Hematopoietic multipotent progenitor cell treated with erythropoietin and hydrocortisone succinate and interleukin-3 and kit ligand, for 17 days (in vitro differentiated cells): ENCODE measurements at regions not wholly inside any gene's neighbourhood (a gene's known extent, or its start where the extent isn't known, plus 50 kb on each side); places are given as distances from the start of the nearest gene placed in this dataset.

Experiments
- DNase-seq: peaks from one replicate; pipeline ENCODE4 v3.0.0-alpha.2; 2015; ENCODE audit warnings: low spot score

GRCh38 chr5:38643616-38644015 is 87.2 kb upstream of the LIFR start:
- no peak for DNase-seq

- no peak for DNase-seq
These were observed 89.1 kb upstream of the LIFR start for GRCh38 chr5:38645508-38645907.

GRCh38 chr5:38648703-38649291 is 92.4 kb upstream of the LIFR start:
- no peak for DNase-seq

- DNase-seq = no peak
These were observed 94.1 kb upstream of the LIFR start for GRCh38 chr5:38650540-38650939.

GRCh38 chr5:38650946-38651345 is 94.5 kb upstream of the LIFR start:
- DNase-seq = no peak

- no peak for DNase-seq
These were observed 95.4 kb upstream of the LIFR start for GRCh38 chr5:38651806-38652205.

- no peak for DNase-seq
These were observed 96.9 kb upstream of the LIFR start for GRCh38 chr5:38653389-38653788.

- no peak for DNase-seq
These were observed 99.2 kb upstream of the LIFR start for GRCh38 chr5:38655691-38656090.

- DNase-seq = no peak
These were observed 100.1 kb upstream of the LIFR start for GRCh38 chr5:38656568-38656967.

GRCh38 chr5:38657020-38657419 is 100.6 kb upstream of the LIFR start:
- no peak for DNase-seq

- DNase-seq = no peak
These were observed 103.8 kb upstream of the LIFR start for GRCh38 chr5:38660194-38660668.

- DNase-seq = no peak
These were observed 105.6 kb upstream of the LIFR start for GRCh38 chr5:38662090-38662489.

- no peak for DNase-seq
These were observed 106.8 kb upstream of the LIFR start for GRCh38 chr5:38663249-38663648.

GRCh38 chr5:38666668-38667498 is 110.4 kb upstream of the LIFR start:
- no peak for DNase-seq

- DNase-seq = no peak
These were observed 111.0 kb upstream of the LIFR start for GRCh38 chr5:38667499-38667776.

GRCh38 chr5:38669361-38669880 is 113.0 kb upstream of the LIFR start:
- DNase-seq = no peak

- DNase-seq = no peak
These were observed 113.6 kb upstream of the LIFR start for GRCh38 chr5:38670066-38670465.

GRCh38 chr5:38670878-38671277 is 114.4 kb upstream of the LIFR start:
- DNase-seq = no peak

GRCh38 chr5:38672059-38672788 is 115.8 kb upstream of the LIFR start:
- no peak for DNase-seq

GRCh38 chr5:38673671-38674071 is 117.2 kb upstream of the LIFR start:
- no peak for DNase-seq

- no peak for DNase-seq
These were observed 119.0 kb upstream of the LIFR start for GRCh38 chr5:38675443-38675842.

- no peak for DNase-seq
These were observed 121.2 kb upstream of the LIFR start for GRCh38 chr5:38677636-38678035.

GRCh38 chr5:38678076-38678475 is 121.6 kb upstream of the LIFR start:
- DNase-seq = no peak
